ENCODE measurements at regions not wholly inside any gene's neighbourhood (a gene's known extent, or its start where the extent isn't known, plus 50 kb on each side); places are given as distances from the start of the nearest gene placed in this dataset.

- Histone ChIP-seq H3K9me3 (ENCODE audit: low read depth) (no peaks in the 10 kb centered on the region), H3K4me1 (peaks cover 8% of the 10 kb centered on the region)
- peaks cover 9% of the 10 kb centered on the region for H3K4me1 Mint-ChIP-seq
Measured at GRCh38 chr3:127106456-127106855, 86.5 kb upstream of the PRR23E start.

GRCh38 chr3:127107002-127107401 lies 85.9 kb upstream of the PRR23E start:
- Mint-ChIP-seq H3K36me3 (no peaks in the 10 kb centered on the region), H3K27ac (no peak overlapping the region), H3K27me3 (ENCODE audit: insufficient read depth, low read depth) (peaks cover 5% of the 10 kb centered on the region), H3K4me1 (peaks cover 9% of the 10 kb centered on the region), H3K4me3 (no peak overlapping the region), H3K9me3 (peaks cover 12% of the 10 kb centered on the region)
- H3K27me3 ChIP-seq = no peaks in the 10 kb centered on the region
- no peak overlapping the region for H3K4me2 ChIP-seq
- H3F3A ChIP-seq (ENCODE audit: low read depth) = no peaks in the 10 kb centered on the region
- H3K4me3 ChIP-seq = no peak overlapping the region
- no peak overlapping the region for H2AFZ ChIP-seq (replicated peaks)
- TF ChIP-seq CTCF (IDR thresholded peaks at IDR 0.05) (no peak), EZH2 (IDR thresholded peaks at IDR 0.05) (no peak), EZH2phosphoT487 (IDR thresholded peaks at IDR 0.05) (no peak)
- H3K9ac ChIP-seq = no peak overlapping the region
- H3K79me2 ChIP-seq (ENCODE audit: low read depth) = no peaks in the 10 kb centered on the region
- H3K4me1 ChIP-seq = peaks cover 8% of the 10 kb centered on the region
- no peaks in the 10 kb centered on the region for H4K20me1 ChIP-seq (ENCODE audit: low read depth)
- no peaks in the 10 kb centered on the region for H3K36me3 ChIP-seq
- H3K27ac ChIP-seq = no peak overlapping the region
- peaks cover 4% of the 10 kb centered on the region for H3K9me3 ChIP-seq (ENCODE audit: low read depth)
- DNase-seq (ENCODE audit: low spot score) = no peak

More at GRCh38 chr3:127106456-127106855, 86.5 kb upstream of the PRR23E start:
- Histone ChIP-seq H3K36me3 (no peaks in the 10 kb centered on the region), H3F3A (ENCODE audit: low read depth) (no peaks in the 10 kb centered on the region), H3K27me3 (no peaks in the 10 kb centered on the region), H4K20me1 (ENCODE audit: low read depth) (no peaks in the 10 kb centered on the region), H3K27ac (no peak overlapping the region), H3K79me2 (ENCODE audit: low read depth) (no peaks in the 10 kb centered on the region), H3K4me2 (no peak overlapping the region), H2AFZ (replicated peaks) (no peak overlapping the region), H3K9ac (no peak overlapping the region), H3K4me3 (no peak overlapping the region)
- no peak for DNase-seq (ENCODE audit: low spot score)
- no peaks in the 10 kb centered on the region for H3K36me3 Mint-ChIP-seq
- H3K27ac Mint-ChIP-seq = no peak overlapping the region
- no peak overlapping the region for H3K4me3 Mint-ChIP-seq
- peaks cover 10% of the 10 kb centered on the region for H3K9me3 Mint-ChIP-seq
- no peak for TF ChIP-seq EZH2 (IDR thresholded peaks at IDR 0.05)
- no peak for TF ChIP-seq EZH2phosphoT487 (IDR thresholded peaks at IDR 0.05)
- no peak for TF ChIP-seq CTCF (IDR thresholded peaks at IDR 0.05)
- peaks cover 5% of the 10 kb centered on the region for H3K27me3 Mint-ChIP-seq (ENCODE audit: insufficient read depth, low read depth)

- no peaks in the 10 kb centered on the region for H3K27me3 ChIP-seq
- H3K4me2 ChIP-seq = no peak overlapping the region
- H3K9me3 Mint-ChIP-seq = peaks cover 17% of the 10 kb centered on the region
- H3K9ac ChIP-seq = no peak overlapping the region
- peaks cover 6% of the 10 kb centered on the region for H3K27me3 Mint-ChIP-seq (ENCODE audit: insufficient read depth, low read depth)
- no peaks in the 10 kb centered on the region for H3K79me2 ChIP-seq (ENCODE audit: low read depth)
- no peaks in the 10 kb centered on the region for H3K36me3 ChIP-seq
- H3K4me3 ChIP-seq = no peak overlapping the region
- no peaks in the 10 kb centered on the region for H3F3A ChIP-seq (ENCODE audit: low read depth)
- H3K4me1 ChIP-seq = peaks cover 6% of the 10 kb centered on the region
- no peak for TF ChIP-seq EZH2 (IDR thresholded peaks at IDR 0.05)
- TF ChIP-seq CTCF (IDR thresholded peaks at IDR 0.05) = no peak
- no peak for TF ChIP-seq EZH2phosphoT487 (IDR thresholded peaks at IDR 0.05)
- H2AFZ ChIP-seq (replicated peaks) = no peak overlapping the region
- H3K27ac Mint-ChIP-seq = no peak overlapping the region
- peaks cover 11% of the 10 kb centered on the region for H3K9me3 ChIP-seq (ENCODE audit: low read depth)
- DNase-seq (ENCODE audit: low spot score) = no peak
- peaks cover 5% of the 10 kb centered on the region for H3K4me1 Mint-ChIP-seq
- no peak overlapping the region for H3K27ac ChIP-seq
- H4K20me1 ChIP-seq (ENCODE audit: low read depth) = no peaks in the 10 kb centered on the region
- H3K36me3 Mint-ChIP-seq = no peaks in the 10 kb centered on the region
- no peak overlapping the region for H3K4me3 Mint-ChIP-seq
Measured at GRCh38 chr3:127107491-127108375, 85.2 kb upstream of the PRR23E start.
